SK-N-MC (cell line): ENCODE measurements at regions not wholly inside any gene's neighbourhood (a gene's known extent, or its start where the extent isn't known, plus 50 kb on each side); places are given as distances from the start of the nearest gene placed in this dataset.

Source experiments
- DNase-seq: peaks from one replicate; pipeline ENCODE4 v3.0.0-alpha.2; 2011; ENCODE audit warnings: low read depth, low spot score
- H3K27ac ChIP-seq: fragments of 200-600 bp; sonication (generic); 2 replicates; pipeline ENCODE4 v1.5.1; 2016; ENCODE audit warnings: mixed run types
- H3K36me3 ChIP-seq: fragments of 200-600 bp; sonication (generic); 2 replicates; pipeline ENCODE4 v1.6.1; 2017; ENCODE audit warnings: antibody characterized with exemption, low read length, mixed read lengths; ENCODE audit not compliant: insufficient read depth
- H3K4me3 ChIP-seq: fragments of 200-600 bp; sonication (generic); 2 replicates; pipeline ENCODE4 v1.5.1; 2016
- H3K9ac ChIP-seq: fragments of 200-600 bp; sonication (generic); 2 replicates; pipeline ENCODE4 v1.8.0; 2017; ENCODE audit warnings: mixed run types, mixed read lengths; ENCODE audit not compliant: insufficient read length
- H3K9me3 ChIP-seq: fragments of 200-600 bp; sonication (generic); 2 replicates; pipeline ENCODE4 v1.6.1; 2017; ENCODE audit warnings: low read depth, mild to moderate bottlenecking, antibody characterized with exemption, low read length, moderate library complexity, mixed read lengths
- EZH2 ChIP-seq: fragments of 200-600 bp; sonication (generic); IDR thresholded peaks from one replicate; pipeline ENCODE4 v1.6.1; 2017; ENCODE audit warnings: antibody characterized with exemption
- FOXP2 ChIP-seq: optimal IDR thresholded peaks from 2 replicates; pipeline ENCODE3; 2011; ENCODE audit warnings: mild to moderate bottlenecking, moderate library complexity; ENCODE audit not compliant: insufficient read depth; ENCODE audit errors: extremely low read length, control extremely low read depth
- POLR2AphosphoS5 ChIP-seq: IDR thresholded peaks from 2 replicates; pipeline ENCODE4 v1.6.1; 2012; ENCODE audit warnings: mild to moderate bottlenecking, low read depth, low read length, borderline replicate concordance

DNA sequence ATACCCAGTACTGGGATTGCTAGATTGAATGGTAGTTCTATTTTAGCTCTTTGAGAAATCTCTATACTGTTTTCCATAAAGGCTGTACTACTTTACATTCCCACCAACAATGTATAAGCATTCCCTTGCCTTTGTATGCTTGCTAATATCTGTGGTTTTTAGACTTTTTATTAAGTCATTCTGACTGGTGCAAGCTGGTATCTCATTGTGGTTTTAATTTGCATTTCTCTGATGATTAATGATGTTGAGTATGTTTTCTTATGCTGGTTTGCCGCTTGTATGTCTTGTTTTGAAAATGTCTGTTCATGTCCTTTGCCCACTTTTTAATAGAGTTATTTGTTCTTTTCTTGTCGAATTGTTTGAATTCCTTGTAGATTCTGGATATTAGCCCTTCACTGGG, 512.7 kb upstream of the PAPPA start:
- peaks cover 20% of the 10 kb centered on the region; the same call in 1 of the 2 replicates for H3K36me3 ChIP-seq
- peak overlapping the region; percentile 31; the same call in 1 of the 2 replicates for H3K4me3 ChIP-seq
- DNase-seq: peak; percentile 59
- no peaks in the 10 kb centered on the region for H3K9me3 ChIP-seq
- H3K27ac ChIP-seq: peak overlapping the region; percentile 78
- peak overlapping the region; percentile 11 for H3K9ac ChIP-seq
- no peak for TF ChIP-seq FOXP2
- TF ChIP-seq POLR2AphosphoS5: no peak
- TF ChIP-seq EZH2: no peak

DNA sequence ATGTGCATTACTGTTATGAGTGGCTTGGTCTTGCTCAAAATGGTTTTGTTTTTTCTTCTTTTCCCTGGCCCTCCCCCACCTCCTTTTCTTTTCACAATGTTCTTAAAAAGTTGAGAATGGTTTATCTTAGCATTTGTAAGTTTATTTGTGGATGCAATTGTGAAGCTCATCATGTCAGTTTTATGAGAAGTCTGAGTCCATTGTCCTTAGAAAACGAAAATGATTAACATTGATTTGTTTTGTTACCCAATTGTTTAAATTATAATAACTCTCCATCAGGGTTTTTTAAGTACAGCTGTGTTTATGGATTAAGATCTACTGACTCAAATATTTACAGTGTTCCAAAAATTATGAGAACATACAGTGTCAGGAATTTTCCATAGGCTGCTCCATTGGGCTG, 511.3 kb upstream of the PAPPA start:
- TF ChIP-seq EZH2 (no peak), POLR2AphosphoS5 (no peak)
- H3K36me3 ChIP-seq: peaks cover 20% of the 10 kb centered on the region; the same call in 1 of the 2 replicates
- no peak overlapping the region for H3K4me3 ChIP-seq
- no peak overlapping the region for H3K27ac ChIP-seq
- no peak for DNase-seq
- H3K9ac ChIP-seq: no peak overlapping the region
- H3K9me3 ChIP-seq: no peaks in the 10 kb centered on the region

DNA sequence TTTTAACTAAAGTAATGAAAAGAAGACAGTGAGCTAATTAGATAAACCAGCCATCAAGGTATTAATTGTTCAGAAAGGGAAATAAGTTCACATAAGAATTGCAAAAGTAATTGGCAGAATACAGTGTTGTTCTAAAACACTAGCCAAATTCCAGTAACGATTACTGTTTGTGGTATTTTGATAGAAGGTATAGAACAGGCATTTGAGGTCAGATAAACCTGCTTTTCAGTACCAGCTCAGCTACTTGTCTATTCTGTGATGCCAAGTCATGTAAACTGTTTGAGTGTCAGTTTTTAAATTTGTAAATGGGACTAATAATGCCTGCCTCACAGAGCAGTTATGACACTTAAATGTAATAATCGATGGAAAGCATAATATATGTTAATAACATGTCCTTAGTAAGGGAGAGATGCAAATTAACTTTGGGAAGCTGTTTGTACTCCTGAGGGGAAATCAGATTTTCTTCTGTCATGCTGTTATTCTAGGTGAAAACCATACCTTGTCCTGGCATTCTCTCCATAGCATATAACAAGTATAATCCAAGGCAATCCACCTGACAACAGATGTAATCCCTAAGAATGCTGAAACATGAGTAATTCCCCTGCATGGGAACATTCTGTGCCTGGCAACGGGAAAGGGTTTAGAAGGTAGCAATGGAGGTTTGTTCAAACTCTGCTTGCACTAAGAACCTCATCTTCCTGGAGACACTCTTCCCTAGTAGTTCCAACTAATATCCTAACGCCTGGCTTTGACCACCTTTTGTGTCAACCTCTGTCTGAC, 509.5 kb upstream of the PAPPA start:
- peaks cover 23% of the 10 kb centered on the region; the same call in 1 of the 2 replicates for H3K36me3 ChIP-seq
- no peak overlapping the region for H3K4me3 ChIP-seq
- TF ChIP-seq EZH2 (no peak), POLR2AphosphoS5 (no peak), FOXP2 (no peak)
- peak overlapping the region; percentile 17 for H3K9ac ChIP-seq
- DNase-seq: no peak
- no peaks in the 10 kb centered on the region for H3K9me3 ChIP-seq
- H3K27ac ChIP-seq: no peak overlapping the region

DNA sequence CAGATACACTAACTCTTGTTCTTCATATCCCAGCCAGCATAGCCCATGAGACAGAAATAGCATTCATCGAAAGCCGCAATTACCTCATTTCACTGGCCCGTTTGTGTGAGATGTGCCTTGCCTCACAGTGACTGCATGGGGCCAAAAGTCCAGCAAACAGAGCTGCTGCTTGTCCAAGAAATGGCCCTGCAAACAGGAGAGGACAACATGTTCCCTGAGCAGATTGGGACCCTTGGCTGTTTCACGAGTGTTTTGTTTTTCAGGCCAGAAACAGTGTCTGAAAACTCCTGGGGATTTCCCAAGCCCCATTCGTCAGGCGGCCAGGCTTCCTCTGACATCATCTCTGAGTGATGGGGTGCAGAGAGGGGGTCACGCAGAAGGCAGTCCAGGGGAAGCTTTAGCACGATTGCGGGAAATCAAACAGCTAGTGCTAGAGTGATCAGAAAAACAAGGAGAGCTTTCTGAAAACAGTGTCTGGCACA, 503.6 kb upstream of the PAPPA start:
- no peak for DNase-seq
- H3K4me3 ChIP-seq: no peak overlapping the region

DNA sequence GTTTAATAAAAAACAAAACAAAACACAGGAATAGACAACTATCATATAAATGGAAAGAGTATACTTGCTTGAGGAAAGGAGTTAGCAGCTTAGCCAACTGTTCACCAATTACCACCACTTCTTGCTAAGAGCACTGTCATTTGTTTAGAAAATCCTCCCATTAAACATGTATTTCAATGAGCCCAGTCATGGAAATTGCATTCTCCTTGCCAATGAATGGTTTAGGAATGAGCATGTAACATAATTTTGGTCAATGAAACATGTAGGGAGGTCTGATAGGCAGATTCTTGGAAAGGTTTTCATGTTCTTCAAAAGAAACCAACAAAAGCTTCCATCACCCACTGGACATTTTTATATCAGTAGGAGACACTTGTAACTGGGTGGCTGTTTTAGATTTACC, 502.8 kb upstream of the PAPPA start:
- H3K9me3 ChIP-seq: no peaks in the 10 kb centered on the region
- 0 out of 2 replicates have a peak, but pooled peaks cover 9% of the 10 kb centered on the region for H3K36me3 ChIP-seq
- no peak overlapping the region for H3K9ac ChIP-seq
- DNase-seq: no peak
- no peak overlapping the region for H3K27ac ChIP-seq
- H3K4me3 ChIP-seq: no peak overlapping the region
- TF ChIP-seq EZH2 (no peak), FOXP2 (no peak), POLR2AphosphoS5 (no peak)

More for the DNA sequence above, 503.6 kb upstream of the PAPPA start:
- Histone ChIP-seq H3K9ac (no peak overlapping the region), H3K9me3 (no peaks in the 10 kb centered on the region), H3K36me3 (0 out of 2 replicates have a peak, but pooled peaks cover 9% of the 10 kb centered on the region), H3K27ac (no peak overlapping the region)
- TF ChIP-seq FOXP2 (no peak), POLR2AphosphoS5 (no peak), EZH2 (no peak)

DNA sequence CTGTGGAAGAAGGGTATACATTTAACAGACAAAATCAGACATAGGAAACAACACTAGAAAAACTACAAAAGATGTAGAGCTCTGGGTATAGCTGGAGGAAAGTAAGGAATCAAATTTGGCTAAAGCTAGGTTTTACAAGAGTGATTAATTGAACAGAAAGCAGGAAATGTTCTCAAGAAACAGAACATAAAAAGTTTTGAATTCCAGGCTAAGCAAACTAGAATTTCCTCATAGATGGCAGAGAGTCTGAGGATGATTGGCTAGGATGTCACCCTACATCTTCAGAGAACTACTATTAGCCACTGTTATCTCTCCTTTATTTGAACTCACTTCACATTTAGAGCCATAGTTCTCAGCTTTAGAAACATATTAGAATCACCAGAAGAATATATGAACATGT, 502.1 kb upstream of the PAPPA start:
- no peak overlapping the region for H3K27ac ChIP-seq
- TF ChIP-seq EZH2 (no peak), FOXP2 (no peak), POLR2AphosphoS5 (no peak)
- no peak for DNase-seq
- no peak overlapping the region for H3K9ac ChIP-seq
- 0 out of 2 replicates have a peak, but pooled peaks cover 9% of the 10 kb centered on the region for H3K36me3 ChIP-seq
- H3K9me3 ChIP-seq: no peaks in the 10 kb centered on the region
- H3K4me3 ChIP-seq: no peak overlapping the region

DNA sequence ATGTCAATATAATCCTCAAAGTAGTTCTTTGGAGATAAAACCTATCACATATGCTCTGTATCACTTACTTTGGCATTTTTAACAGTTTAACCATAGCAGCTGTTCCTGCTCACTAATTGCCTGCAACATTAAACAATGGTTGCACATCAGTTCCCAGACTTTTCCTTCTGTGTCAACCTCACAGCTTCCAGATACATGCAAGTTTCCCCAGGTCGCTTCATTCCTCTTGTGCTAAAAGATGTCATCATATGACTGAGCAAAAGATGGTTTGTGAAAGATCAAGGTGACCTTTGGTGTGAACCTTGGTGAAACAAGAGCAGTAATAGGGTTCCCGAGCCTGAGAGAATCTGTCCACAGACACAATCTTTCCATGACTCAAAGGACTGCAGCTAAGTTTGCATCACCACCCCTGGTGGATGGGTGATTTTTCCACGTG, 500.4 kb upstream of the PAPPA start:
- Histone ChIP-seq H3K9me3 (no peaks in the 10 kb centered on the region), H3K27ac (no peak overlapping the region), H3K4me3 (no peak overlapping the region), H3K36me3 (0 out of 2 replicates have a peak, but pooled peaks cover 4% of the 10 kb centered on the region), H3K9ac (no peak overlapping the region)
- DNase-seq: no peak
- TF ChIP-seq POLR2AphosphoS5 (no peak), EZH2 (no peak), FOXP2 (no peak)

DNA sequence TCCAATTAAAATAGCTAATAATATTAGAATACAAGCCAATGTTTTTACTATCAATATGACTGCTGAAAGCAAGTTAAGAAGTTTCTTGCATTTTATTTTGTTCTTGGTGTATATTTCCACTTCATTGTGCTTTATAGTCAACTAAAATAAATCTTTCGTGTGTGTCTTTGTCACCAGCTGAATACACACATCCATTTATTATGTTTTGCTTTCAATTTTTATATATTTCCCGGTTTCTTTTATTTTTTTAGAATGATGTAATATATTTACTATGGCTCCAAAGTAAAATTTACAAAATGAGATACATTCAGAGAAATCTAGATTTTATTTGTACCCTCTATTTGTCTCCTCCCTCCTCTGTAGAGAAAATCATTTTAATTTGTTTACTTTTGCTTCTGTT, 495.9 kb upstream of the PAPPA start:
- Histone ChIP-seq H3K9ac (no peak overlapping the region), H3K4me3 (no peak overlapping the region), H3K27ac (no peak overlapping the region), H3K9me3 (no peaks in the 10 kb centered on the region), H3K36me3 (no peaks in the 10 kb centered on the region)
- DNase-seq: no peak
- TF ChIP-seq POLR2AphosphoS5: no peak
- TF ChIP-seq FOXP2: no peak
- no peak for TF ChIP-seq EZH2
